ENCODE measurements at regions not wholly inside any gene's neighbourhood (a gene's known extent, or its start where the extent isn't known, plus 50 kb on each side); places are given as distances from the start of the nearest gene placed in this dataset.

DNA sequence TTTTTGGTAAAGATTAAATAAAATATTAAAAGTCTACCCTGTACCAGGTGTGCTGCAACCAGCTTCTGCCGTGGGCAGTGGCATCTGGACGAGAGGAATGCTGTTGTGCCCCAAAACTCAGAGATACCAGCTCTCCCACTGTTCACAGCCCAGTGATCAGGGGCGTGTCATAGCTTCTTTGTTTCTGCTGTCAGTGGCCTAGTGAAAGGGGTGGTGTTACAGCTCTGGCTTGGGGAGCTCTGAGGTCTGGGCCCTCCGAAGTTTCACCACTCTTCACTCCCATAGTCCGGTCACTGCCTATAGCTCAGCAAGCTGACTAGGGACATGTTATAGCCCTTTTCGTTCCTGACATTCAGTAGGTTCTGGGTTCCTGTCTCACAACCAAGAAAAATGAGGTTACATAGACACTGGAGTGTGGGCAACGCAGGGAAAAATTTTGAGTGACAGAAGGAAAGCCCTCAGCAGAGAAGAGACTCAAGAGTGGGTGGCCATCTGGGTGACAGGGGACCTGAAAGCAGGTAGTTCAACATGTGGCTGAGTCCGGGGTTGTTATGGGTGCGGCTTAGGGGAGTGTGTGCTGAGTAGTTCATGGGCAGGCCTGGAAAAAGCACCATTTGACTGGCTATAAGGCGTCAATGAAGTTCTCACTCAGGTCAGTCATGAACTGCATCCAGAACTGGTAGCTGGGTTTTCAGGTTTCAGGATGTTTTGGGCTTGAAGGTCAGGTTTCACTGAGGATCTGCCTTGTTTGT is 1184.4 kb upstream of the PABPC4L start:
- Histone ChIP-seq H3K4me2 (no peak overlapping the region), H3K79me2 (ENCODE audit: low read depth) (no peaks in the 10 kb centered on the region), H3K36me3 (ENCODE audit: low read depth) (no peaks in the 10 kb centered on the region), H3K27ac (no peak overlapping the region), H3K9me2 (ENCODE audit: insufficient read depth) (no peaks in the 10 kb centered on the region), H3K9me3 (ENCODE audit: insufficient read depth, low read depth) (no peaks in the 10 kb centered on the region), H2AFZ (no peak overlapping the region), H3K4me1 (replicated peaks; ENCODE audit: insufficient read depth) (no peaks in the 10 kb centered on the region), H3F3A (ENCODE audit: insufficient read depth, low read depth) (no peaks in the 10 kb centered on the region), H3K4me3 (no peak overlapping the region), H3K27me3 (ENCODE audit: insufficient read depth, low read depth) (no peaks in the 10 kb centered on the region), H4K20me1 (ENCODE audit: insufficient read depth) (no peaks in the 10 kb centered on the region)
- no TSS peak for BruUV-seq (replicated peaks)
- ChIA-PET CTCF (interaction anchor here (0.6 kb wide), 1 partner anchor 33 kb away, joined by 3 read pairs; no protein-coding TSS in a partner anchor), POLR2A (ENCODE audit: unreplicated experiment) (no interaction called here)
- intact Hi-C loops (cut with micrococcal nuclease; ENCODE audit: unreplicated experiment) = no loop called here
- TF ChIP-seq EZH2 (IDR thresholded peaks at IDR 0.05; ENCODE audit: low read depth) = no peak
- TF ChIP-seq, protein P1, sequence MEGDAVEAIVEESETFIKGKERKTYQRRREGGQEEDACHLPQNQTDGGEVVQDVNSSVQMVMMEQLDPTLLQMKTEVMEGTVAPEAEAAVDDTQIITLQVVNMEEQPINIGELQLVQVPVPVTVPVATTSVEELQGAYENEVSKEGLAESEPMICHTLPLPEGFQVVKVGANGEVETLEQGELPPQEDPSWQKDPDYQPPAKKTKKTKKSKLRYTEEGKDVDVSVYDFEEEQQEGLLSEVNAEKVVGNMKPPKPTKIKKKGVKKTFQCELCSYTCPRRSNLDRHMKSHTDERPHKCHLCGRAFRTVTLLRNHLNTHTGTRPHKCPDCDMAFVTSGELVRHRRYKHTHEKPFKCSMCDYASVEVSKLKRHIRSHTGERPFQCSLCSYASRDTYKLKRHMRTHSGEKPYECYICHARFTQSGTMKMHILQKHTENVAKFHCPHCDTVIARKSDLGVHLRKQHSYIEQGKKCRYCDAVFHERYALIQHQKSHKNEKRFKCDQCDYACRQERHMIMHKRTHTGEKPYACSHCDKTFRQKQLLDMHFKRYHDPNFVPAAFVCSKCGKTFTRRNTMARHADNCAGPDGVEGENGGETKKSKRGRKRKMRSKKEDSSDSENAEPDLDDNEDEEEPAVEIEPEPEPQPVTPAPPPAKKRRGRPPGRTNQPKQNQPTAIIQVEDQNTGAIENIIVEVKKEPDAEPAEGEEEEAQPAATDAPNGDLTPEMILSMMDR (conservative IDR thresholded peaks at IDR 0.05) = no peak
- no peak for DNase-seq

DNA sequence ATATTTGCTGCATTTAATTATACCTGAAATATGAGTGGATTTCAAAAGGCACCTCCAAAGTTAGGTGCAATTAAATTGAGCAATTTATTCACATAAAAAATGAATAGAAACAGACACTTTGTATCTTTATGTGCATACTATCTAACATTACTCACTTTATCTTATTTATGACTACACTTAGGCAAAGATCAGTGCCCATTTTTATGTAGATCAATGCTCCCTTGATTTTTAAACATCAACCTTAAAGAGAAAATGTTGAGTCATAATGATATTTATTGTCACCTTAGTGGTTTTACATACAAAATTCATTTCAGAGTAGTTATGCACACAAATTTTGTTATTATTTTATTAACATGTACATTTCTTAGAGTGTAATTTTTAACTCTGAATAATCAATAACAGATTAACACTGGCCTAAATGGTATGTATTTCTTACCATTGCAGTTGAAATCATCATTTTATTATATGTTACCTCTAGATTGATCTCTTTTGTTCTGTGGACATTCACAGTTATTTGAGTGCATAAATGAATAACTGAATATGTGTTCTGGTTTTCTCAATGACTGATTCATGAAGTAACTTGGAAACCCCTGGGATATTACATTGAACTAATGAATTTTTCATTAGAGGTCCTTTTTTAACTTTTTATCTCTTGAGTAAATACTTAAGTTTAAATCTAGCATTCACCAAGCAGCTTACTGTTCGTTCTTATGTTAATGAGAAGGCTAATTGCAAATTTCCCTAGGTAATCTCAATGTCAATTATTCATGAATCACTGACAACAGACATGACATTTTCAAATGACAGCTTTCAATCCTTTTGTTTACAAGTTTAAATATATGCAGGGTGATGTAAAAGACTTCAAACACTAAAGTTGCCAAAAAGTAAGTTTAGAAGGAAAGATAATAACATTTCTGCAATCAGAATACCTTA is 1182.0 kb upstream of the PABPC4L start:
- BruUV-seq (replicated peaks) = no TSS peak
- H3K27ac ChIP-seq = no peak overlapping the region
- ChIA-PET POLR2A (ENCODE audit: unreplicated experiment) (no interaction called here), CTCF (no interaction called here)
- no peak for DNase-seq
- intact Hi-C loops (cut with micrococcal nuclease; ENCODE audit: unreplicated experiment) = no loop called here
- TF ChIP-seq EZH2 (IDR thresholded peaks at IDR 0.05; ENCODE audit: low read depth) = no peak
- TF ChIP-seq, protein P1 (conservative IDR thresholded peaks at IDR 0.05) = no peak
- no peaks in the 10 kb centered on the region for H3K36me3 ChIP-seq (ENCODE audit: low read depth)
- H2AFZ ChIP-seq = no peak overlapping the region
- H3K4me1 ChIP-seq (replicated peaks; ENCODE audit: insufficient read depth) = no peaks in the 10 kb centered on the region
- H3K4me2 ChIP-seq = no peak overlapping the region
- H3K79me2 ChIP-seq (ENCODE audit: low read depth) = no peaks in the 10 kb centered on the region
- H4K20me1 ChIP-seq (ENCODE audit: insufficient read depth) = no peaks in the 10 kb centered on the region
- no peaks in the 10 kb centered on the region for H3K9me2 ChIP-seq (ENCODE audit: insufficient read depth)
- no peaks in the 10 kb centered on the region for H3K27me3 ChIP-seq (ENCODE audit: insufficient read depth, low read depth)
- no peaks in the 10 kb centered on the region for H3K9me3 ChIP-seq (ENCODE audit: insufficient read depth, low read depth)
- no peaks in the 10 kb centered on the region for H3F3A ChIP-seq (ENCODE audit: insufficient read depth, low read depth)
- no peak overlapping the region for H3K4me3 ChIP-seq

DNA sequence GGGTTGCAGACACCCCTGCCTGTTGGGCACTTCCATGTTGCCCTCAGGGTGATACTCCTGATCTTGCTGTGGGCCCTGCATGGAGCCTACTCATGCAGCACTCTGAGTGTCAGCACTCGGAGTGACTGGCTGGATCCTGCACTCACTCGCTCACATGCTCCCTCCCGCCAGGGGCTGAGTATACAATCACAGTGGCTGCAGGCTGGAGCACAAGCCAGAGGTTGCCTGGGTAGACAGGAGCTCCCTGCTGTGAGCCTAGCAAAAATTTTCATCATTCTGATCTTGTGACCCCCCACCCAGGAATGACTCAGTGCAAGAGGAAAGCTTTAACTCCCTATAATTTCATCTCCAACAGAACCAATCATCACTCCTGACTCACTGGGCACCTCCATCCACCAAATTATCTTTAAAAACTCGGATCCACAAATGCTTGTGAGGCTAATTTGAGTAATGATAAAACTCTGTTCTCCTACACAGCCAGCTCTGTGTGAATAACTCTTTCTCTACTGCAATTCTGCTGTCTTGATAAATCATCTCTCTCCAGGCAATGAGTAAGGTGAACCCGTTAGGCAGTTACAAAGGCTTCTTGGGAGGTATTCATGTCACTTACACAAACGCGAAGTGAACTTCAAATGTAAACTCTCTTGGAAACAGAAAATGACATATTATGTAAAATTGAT is 1180.8 kb upstream of the PABPC4L start:
- H4K20me1 ChIP-seq (ENCODE audit: insufficient read depth) = no peaks in the 10 kb centered on the region
- no peaks in the 10 kb centered on the region for H3K9me3 ChIP-seq (ENCODE audit: insufficient read depth, low read depth)
- no peak overlapping the region for H3K4me2 ChIP-seq
- TF ChIP-seq, protein P1 (conservative IDR thresholded peaks at IDR 0.05) = no peak
- no peak for TF ChIP-seq EZH2 (IDR thresholded peaks at IDR 0.05; ENCODE audit: low read depth)
- H3K4me3 ChIP-seq = no peak overlapping the region
- no peak overlapping the region for H2AFZ ChIP-seq
- POLR2A ChIA-PET (ENCODE audit: unreplicated experiment) = no interaction called here
- CTCF ChIA-PET = no interaction called here
- H3K79me2 ChIP-seq (ENCODE audit: low read depth) = no peaks in the 10 kb centered on the region
- BruUV-seq (replicated peaks) = no TSS peak
- no peaks in the 10 kb centered on the region for H3K36me3 ChIP-seq (ENCODE audit: low read depth)
- no peak for DNase-seq
- intact Hi-C loops (cut with micrococcal nuclease; ENCODE audit: unreplicated experiment) = no loop called here
- no peak overlapping the region for H3K27ac ChIP-seq
- H3K9me2 ChIP-seq (ENCODE audit: insufficient read depth) = no peaks in the 10 kb centered on the region
- no peaks in the 10 kb centered on the region for H3K27me3 ChIP-seq (ENCODE audit: insufficient read depth, low read depth)
- H3K4me1 ChIP-seq (replicated peaks; ENCODE audit: insufficient read depth) = no peaks in the 10 kb centered on the region
- no peaks in the 10 kb centered on the region for H3F3A ChIP-seq (ENCODE audit: insufficient read depth, low read depth)
